RWPE2 (cell line): ENCODE measurements at regions not wholly inside any gene's neighbourhood (a gene's known extent, or its start where the extent isn't known, plus 50 kb on each side); places are given as distances from the start of the nearest gene placed in this dataset.

Source experiments
- ATAC-seq: fragments of 200-7000 bp; cut with Tn5 transposase; 3 replicates; pipeline ENCODE4 v1.9.1; 2021; ENCODE audit warnings: low read depth
- DNase-seq: peaks from one replicate; pipeline ENCODE4 v3.0.0-alpha.2; 2020; ENCODE audit warnings: low spot score
- H3K27ac ChIP-seq: fragments of 450-650 bp; 2 replicates; pipeline ENCODE4 v1.5.1; 2017; ENCODE audit warnings: mild to moderate bottlenecking; ENCODE audit not compliant: poor library complexity, severe bottlenecking
- H3K27me3 ChIP-seq: fragments of 250-450 bp; sonication (Bioruptor Pico); 2 replicates; pipeline ENCODE4 v1.5.1; 2021; ENCODE audit warnings: mild to moderate bottlenecking, moderate library complexity; ENCODE audit not compliant: insufficient read depth, poor library complexity, severe bottlenecking
- H3K36me3 ChIP-seq: fragments of 250-450 bp; sonication (Bioruptor Pico); 2 replicates; pipeline ENCODE4 v1.5.1; 2020; ENCODE audit warnings: low read depth, mild to moderate bottlenecking, moderate library complexity
- H3K4me1 ChIP-seq: fragments of 250-450 bp; sonication (Bioruptor Pico); 2 replicates; pipeline ENCODE4 v1.5.1; 2021; ENCODE audit warnings: mild to moderate bottlenecking, moderate library complexity; ENCODE audit not compliant: insufficient read depth, poor library complexity, severe bottlenecking
- H3K4me3 ChIP-seq: fragments of 250-450 bp; sonication (Bioruptor Pico); 2 replicates; pipeline ENCODE4 v1.5.1; 2021; ENCODE audit warnings: mild to moderate bottlenecking, moderate library complexity; ENCODE audit not compliant: severe bottlenecking
- H3K9me3 ChIP-seq: fragments of 250-450 bp; sonication (Bioruptor Pico); 2 replicates; pipeline ENCODE4 v1.5.1; 2021; ENCODE audit warnings: mild to moderate bottlenecking, moderate library complexity; ENCODE audit not compliant: severe bottlenecking
- TF ChIP-seq, protein P1 (sequence below): fragments of 450-650 bp; IDR thresholded peaks from one replicate; pipeline ENCODE4 v1.5.1; 2017; ENCODE audit warnings: mild to moderate bottlenecking, moderate library complexity; ENCODE audit not compliant: poor library complexity, severe bottlenecking

DNA sequence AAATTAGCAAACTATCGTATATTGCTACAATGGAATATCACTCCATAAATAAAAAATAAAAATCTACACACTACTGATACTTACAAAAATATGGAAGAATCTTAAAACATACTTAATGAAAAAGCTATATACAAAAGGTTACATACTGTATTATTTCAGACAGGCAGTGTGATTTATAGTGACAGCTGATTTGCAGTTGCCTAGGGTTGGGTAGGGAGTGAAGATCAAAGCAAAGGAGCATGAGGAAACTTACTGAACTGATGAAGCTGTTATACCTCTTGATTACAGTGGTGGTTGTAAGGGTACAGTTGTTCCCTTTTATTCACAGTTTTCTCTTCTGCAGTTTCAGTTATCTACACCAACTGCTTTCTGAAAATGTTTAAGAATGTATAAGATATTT, 62.6 kb downstream of the FSCB start:
- no peak for DNase-seq
- Histone ChIP-seq H3K9me3 (peaks cover 3% of the 10 kb centered on the region), H3K4me3 (no peak overlapping the region), H3K27ac (no peak overlapping the region), H3K36me3 (no peaks in the 10 kb centered on the region), H3K4me1 (no peaks in the 10 kb centered on the region), H3K27me3 (no peaks in the 10 kb centered on the region)
- ATAC-seq, result no peak
- TF ChIP-seq, protein P1, sequence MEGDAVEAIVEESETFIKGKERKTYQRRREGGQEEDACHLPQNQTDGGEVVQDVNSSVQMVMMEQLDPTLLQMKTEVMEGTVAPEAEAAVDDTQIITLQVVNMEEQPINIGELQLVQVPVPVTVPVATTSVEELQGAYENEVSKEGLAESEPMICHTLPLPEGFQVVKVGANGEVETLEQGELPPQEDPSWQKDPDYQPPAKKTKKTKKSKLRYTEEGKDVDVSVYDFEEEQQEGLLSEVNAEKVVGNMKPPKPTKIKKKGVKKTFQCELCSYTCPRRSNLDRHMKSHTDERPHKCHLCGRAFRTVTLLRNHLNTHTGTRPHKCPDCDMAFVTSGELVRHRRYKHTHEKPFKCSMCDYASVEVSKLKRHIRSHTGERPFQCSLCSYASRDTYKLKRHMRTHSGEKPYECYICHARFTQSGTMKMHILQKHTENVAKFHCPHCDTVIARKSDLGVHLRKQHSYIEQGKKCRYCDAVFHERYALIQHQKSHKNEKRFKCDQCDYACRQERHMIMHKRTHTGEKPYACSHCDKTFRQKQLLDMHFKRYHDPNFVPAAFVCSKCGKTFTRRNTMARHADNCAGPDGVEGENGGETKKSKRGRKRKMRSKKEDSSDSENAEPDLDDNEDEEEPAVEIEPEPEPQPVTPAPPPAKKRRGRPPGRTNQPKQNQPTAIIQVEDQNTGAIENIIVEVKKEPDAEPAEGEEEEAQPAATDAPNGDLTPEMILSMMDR, result no peak

DNA sequence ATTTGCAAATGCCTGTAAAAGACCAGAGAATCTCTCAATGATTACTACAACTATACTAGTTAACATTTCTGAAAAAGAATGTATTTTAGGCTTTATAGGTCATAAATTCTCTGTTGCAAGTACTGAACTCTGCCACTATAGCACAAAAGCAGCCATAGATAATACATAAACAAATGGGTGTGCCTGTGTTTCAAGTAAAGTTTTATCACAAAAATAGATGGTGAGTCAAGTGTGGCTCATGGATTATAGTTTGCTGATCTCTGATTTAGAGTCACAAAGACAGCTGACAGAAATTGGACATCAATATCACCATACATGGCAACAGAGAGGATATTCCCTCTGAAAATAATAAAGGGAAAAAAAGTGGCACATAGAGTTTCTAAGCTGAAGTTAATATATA, 68.1 kb downstream of the FSCB start:
- H3K4me3 ChIP-seq, result no peak overlapping the region
- DNase-seq (no peak), ATAC-seq (no peak)
- H3K4me1 ChIP-seq, result no peaks in the 10 kb centered on the region
- H3K27ac ChIP-seq, result no peak overlapping the region
- H3K27me3 ChIP-seq, result peaks cover 11% of the 10 kb centered on the region
- TF ChIP-seq, protein P1, result no peak
- H3K9me3 ChIP-seq, result no peaks in the 10 kb centered on the region
- no peaks in the 10 kb centered on the region for H3K36me3 ChIP-seq

DNA sequence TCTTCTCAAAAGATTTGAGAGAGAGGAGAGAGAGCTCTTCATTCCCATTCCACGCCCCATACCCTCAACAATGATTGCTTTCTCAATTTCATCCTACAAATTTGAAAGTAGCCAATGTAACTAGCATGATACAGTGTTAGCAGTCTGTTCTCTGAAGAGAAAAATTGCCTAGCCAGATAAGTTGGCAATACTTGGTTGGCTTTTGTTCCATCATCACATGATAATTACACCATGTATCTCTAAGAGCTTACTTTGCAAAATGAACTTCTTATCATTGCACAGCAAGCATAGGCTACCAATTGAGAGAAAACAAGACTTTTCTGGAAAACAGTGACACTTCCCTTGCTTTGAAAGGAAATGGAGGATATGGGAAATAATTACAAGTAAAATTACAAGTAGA, 68.9 kb downstream of the FSCB start:
- DNase-seq (no peak), ATAC-seq (no peak)
- H3K9me3 ChIP-seq, result no peaks in the 10 kb centered on the region
- TF ChIP-seq, protein P1, result no peak
- no peak overlapping the region for H3K4me3 ChIP-seq
- no peaks in the 10 kb centered on the region for H3K4me1 ChIP-seq
- H3K27ac ChIP-seq, result no peak overlapping the region
- no peaks in the 10 kb centered on the region for H3K36me3 ChIP-seq
- H3K27me3 ChIP-seq, result peaks cover 17% of the 10 kb centered on the region

DNA sequence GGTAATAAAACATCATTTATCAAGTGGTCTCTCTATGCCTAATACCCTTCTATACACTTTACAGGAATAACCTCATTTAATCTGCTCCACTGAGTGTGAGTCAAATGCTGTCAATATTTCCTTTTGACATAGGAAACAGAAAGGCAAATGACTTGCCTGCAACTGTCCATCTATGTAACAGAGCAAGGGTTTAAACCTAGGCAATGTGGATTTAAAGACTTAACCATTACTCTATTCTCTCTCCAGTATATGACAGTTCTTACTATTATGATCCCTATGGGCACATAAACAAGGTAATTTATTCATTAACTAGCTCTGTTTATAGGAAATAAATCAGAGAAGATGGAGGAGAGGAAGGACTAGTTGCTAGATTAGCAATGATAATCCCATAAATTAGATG, 70.6 kb downstream of the FSCB start:
- DNase-seq (no peak), ATAC-seq (no peak)
- Histone ChIP-seq H3K4me3 (no peak overlapping the region), H3K27ac (no peak overlapping the region), H3K27me3 (peaks cover 24% of the 10 kb centered on the region), H3K4me1 (no peaks in the 10 kb centered on the region), H3K9me3 (no peaks in the 10 kb centered on the region), H3K36me3 (no peaks in the 10 kb centered on the region)
- TF ChIP-seq, protein P1, result no peak

DNA sequence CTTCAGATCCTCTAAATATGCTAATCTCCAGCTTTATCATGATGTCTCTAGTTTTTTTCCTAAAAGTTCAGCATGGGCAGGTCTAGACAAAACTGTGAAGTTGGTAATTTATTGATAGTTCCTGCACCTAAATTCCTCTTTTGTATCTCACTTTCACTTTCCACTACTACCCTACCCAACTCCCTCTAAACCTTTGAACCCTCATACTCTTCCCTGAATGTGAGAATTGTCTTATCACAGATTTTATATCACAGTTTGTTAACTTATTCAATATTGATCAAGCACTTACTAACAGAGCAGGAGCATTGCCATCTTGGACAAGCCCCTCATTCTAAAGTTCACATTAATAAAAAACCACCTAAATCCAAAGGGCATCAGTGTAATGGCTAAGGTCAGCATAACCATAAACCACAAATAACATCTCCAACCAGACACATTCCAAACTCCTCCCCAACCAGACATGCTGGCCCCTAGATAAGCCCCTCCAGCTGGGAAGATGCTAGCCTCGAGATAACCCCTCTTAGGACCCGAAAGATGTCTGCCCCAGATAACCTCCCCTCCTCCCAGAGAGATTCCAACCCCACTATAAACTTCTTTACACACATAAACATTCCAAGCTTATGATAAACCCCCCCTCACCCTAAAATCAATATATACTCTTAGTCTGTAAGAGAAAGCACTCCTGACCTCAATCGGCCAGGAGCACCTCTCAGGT, 78.7 kb downstream of the FSCB start:
- DNase-seq, result no peak
- H3K36me3 ChIP-seq, result no peaks in the 10 kb centered on the region
- no peaks in the 10 kb centered on the region for H3K4me1 ChIP-seq
- no peaks in the 10 kb centered on the region for H3K9me3 ChIP-seq
- TF ChIP-seq, protein P1, result no peak
- no peak overlapping the region for H3K4me3 ChIP-seq
- H3K27ac ChIP-seq, result no peak overlapping the region
- ATAC-seq, result no peak
- H3K27me3 ChIP-seq, result peaks cover 8% of the 10 kb centered on the region
